Stimulated activated CD4-positive, alpha-beta T cell treated with anti-CD3 and anti-CD28 coated beads, Interleukin-12 subunit alpha, Interleukin-12 subunit beta, amount 100 ng/mL, for 48 hours (primary cell): ENCODE measurements at regions not wholly inside any gene's neighbourhood (a gene's known extent, or its start where the extent isn't known, plus 50 kb on each side); places are given as distances from the start of the nearest gene placed in this dataset.
"Not testable (repeated sequence)": the region's sequence is repeated elsewhere in the genome, so short reads cannot be mapped to it uniquely, and the experiment has no call there.

Experiments used
- DNase-seq, 3 donors: peaks; one replicate each; pipeline ENCODE4 v3.0.0-alpha.2; 2020; ENCODE audit warnings: low read depth in 2 of 3, low spot score in 1 of 3

GRCh38 chr6:68025764-68026163, 609.3 kb upstream of the ADGRB3 start:
- no peak for DNase-seq

GRCh38 chr6:68024570-68025269, 610.4 kb upstream of the ADGRB3 start:
- no peak for DNase-seq

- not testable (repeated sequence) for DNase-seq
Measured at GRCh38 chr6:68022968-68023367, 612.1 kb upstream of the ADGRB3 start.

GRCh38 chr6:68013780-68014515, 621.1 kb upstream of the ADGRB3 start:
- DNase-seq, result no peak

GRCh38 chr6:68012822-68013221, 622.3 kb upstream of the ADGRB3 start:
- no peak for DNase-seq

- no peak for DNase-seq
Measured at GRCh38 chr6:68010936-68011335, 624.1 kb upstream of the ADGRB3 start.

- no peak for DNase-seq
Measured at GRCh38 chr6:68008445-68008844, 626.6 kb upstream of the ADGRB3 start.

- no peak for DNase-seq
Measured at GRCh38 chr6:68007717-68008116, 627.4 kb upstream of the ADGRB3 start.

- no peak for DNase-seq
Measured at GRCh38 chr6:67986694-67987232, 648.3 kb upstream of the ADGRB3 start.

- DNase-seq, result no peak
Measured at GRCh38 chr6:67976486-67976885, 658.6 kb upstream of the ADGRB3 start.

GRCh38 chr6:67974931-67975330, 660.2 kb upstream of the ADGRB3 start:
- no peak for DNase-seq

GRCh38 chr6:67971812-67972211, 663.3 kb upstream of the ADGRB3 start:
- no peak for DNase-seq

- DNase-seq, result no peak
Measured at GRCh38 chr6:67966830-67967229, 668.3 kb upstream of the ADGRB3 start.

GRCh38 chr6:67956352-67956751, 678.7 kb upstream of the ADGRB3 start:
- DNase-seq, result no peak

GRCh38 chr6:67952948-67953347, 682.1 kb upstream of the ADGRB3 start:
- no peak for DNase-seq

- no peak for DNase-seq
Measured at GRCh38 chr6:67952121-67952520, 683.0 kb upstream of the ADGRB3 start.

- not testable (repeated sequence) for DNase-seq
Measured at GRCh38 chr6:67947762-67948161, 687.3 kb upstream of the ADGRB3 start.

- DNase-seq, result no peak
Measured at GRCh38 chr6:67935976-67936477, 699.1 kb upstream of the ADGRB3 start.

- DNase-seq, result no peak
Measured at GRCh38 chr6:67933278-67933677, 701.8 kb upstream of the ADGRB3 start.

- not testable (repeated sequence) for DNase-seq
Measured at GRCh38 chr6:67922588-67922987, 712.5 kb upstream of the ADGRB3 start.

GRCh38 chr6:67920040-67920439, 715.0 kb upstream of the ADGRB3 start:
- DNase-seq, result not testable (repeated sequence)

GRCh38 chr6:67916399-67916798, 718.7 kb upstream of the ADGRB3 start:
- no peak for DNase-seq
